Sciatic nerve (tissue), 2 donors: ENCODE measurements at regions not wholly inside any gene's neighbourhood (a gene's known extent, or its start where the extent isn't known, plus 50 kb on each side); places are given as distances from the start of the nearest gene placed in this dataset.

ENCODE experiments used
- ATAC-seq: fragments of 200-7000 bp; cut with Tn5 transposase; one replicate; pipeline ENCODE4 v1.9.1; 2020; ENCODE audit warnings: mild to moderate bottlenecking, moderate library complexity
- DNase-seq: peaks from one replicate; pipeline ENCODE4 v3.0.0-alpha.2; 2020; ENCODE audit warnings: low spot score
- intact Hi-C: fragments of 100-400 bp; cut with DNase I; formaldehyde crosslinking; loops from one replicate; pipeline ENCODE4 v1.14.2; 2022
- donor health status: DM: no; HTN: no; CAD: no.
- donor health status: DM: no; HTN: no; CAD: no.

- ATAC-seq = no peak
- intact Hi-C loops = no loop called here
- no peak for DNase-seq
These were observed 142.7 kb upstream of the CD180 start for GRCh38 chr5:67339219-67339767.

DNA sequence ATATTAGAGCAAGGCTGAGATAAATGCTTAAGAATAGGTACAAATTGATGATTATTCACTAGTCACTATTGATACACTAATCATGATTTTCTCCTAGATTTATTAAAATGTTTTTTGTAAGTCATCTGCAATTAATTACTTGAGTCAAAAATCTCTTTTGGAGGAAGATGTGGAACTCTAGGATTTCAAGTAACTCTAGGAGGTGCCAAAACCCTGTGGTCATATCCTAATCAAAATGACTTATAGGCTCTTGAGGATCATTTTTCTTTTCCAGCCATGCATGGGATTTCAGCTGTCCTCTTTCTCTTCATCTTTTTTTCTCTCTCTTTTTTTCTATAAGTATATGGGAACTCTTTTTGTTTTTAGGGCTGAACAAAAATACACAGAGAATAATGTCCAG lies 141.8 kb upstream of the CD180 start:
- intact Hi-C loops = no loop called here
- DNase-seq = no peak
- ATAC-seq = no peak

- ATAC-seq = no peak
These were observed 141.2 kb upstream of the CD180 start for GRCh38 chr5:67337751-67338150.

DNA sequence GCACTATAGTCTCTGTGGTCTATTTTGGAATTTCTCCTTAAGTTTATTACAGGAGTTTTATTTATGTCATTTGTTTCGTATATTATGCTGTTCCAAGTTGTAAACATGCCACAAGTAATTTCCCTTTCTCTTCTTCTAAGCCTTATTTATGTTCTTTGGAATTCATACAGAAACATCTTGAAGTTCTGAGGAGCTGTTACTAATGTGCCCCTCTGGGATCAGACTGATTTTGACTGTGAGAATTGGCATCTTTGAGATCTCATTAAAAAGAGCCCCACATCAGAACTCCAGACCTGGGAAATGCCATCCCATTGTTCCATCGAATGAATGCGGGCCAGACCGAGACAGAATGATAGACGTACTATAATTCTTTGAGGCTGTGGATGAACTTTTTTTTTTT lies 138.8 kb upstream of the CD180 start:
- ATAC-seq (no peak), DNase-seq (no peak)
- intact Hi-C loops = no loop called here

More at GRCh38 chr5:67337751-67338150, 141.2 kb upstream of the CD180 start:
- DNase-seq = no peak
- intact Hi-C loops = no loop called here

DNA sequence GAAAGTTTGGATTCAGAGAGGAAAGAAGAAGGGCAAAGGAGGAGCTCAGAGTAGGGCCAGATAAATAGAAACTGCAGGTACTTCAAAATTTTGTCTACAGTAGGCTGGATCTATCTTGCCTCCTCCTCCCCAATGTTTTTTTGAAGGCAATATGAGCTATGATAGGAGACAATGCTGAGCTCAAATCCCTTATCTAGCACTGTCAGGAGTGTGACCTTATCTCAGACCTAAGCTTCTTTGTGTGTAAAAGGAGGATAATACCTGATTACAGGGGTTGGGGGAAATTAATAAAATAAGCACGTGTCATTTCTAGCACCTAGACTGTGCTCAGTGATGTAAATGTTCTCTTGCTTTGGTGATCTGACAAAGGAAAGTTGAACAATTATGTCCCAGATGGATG lies 137.8 kb upstream of the CD180 start:
- intact Hi-C loops = no loop called here
- DNase-seq (no peak), ATAC-seq (no peak)

- intact Hi-C loops = no loop called here
- ATAC-seq (no peak), DNase-seq (no peak)
These were observed 136.6 kb upstream of the CD180 start for GRCh38 chr5:67333171-67333570.

GRCh38 chr5:67331296-67331925 lies 134.8 kb upstream of the CD180 start:
- intact Hi-C loops = no loop called here
- DNase-seq (no peak), ATAC-seq (no peak)

DNA sequence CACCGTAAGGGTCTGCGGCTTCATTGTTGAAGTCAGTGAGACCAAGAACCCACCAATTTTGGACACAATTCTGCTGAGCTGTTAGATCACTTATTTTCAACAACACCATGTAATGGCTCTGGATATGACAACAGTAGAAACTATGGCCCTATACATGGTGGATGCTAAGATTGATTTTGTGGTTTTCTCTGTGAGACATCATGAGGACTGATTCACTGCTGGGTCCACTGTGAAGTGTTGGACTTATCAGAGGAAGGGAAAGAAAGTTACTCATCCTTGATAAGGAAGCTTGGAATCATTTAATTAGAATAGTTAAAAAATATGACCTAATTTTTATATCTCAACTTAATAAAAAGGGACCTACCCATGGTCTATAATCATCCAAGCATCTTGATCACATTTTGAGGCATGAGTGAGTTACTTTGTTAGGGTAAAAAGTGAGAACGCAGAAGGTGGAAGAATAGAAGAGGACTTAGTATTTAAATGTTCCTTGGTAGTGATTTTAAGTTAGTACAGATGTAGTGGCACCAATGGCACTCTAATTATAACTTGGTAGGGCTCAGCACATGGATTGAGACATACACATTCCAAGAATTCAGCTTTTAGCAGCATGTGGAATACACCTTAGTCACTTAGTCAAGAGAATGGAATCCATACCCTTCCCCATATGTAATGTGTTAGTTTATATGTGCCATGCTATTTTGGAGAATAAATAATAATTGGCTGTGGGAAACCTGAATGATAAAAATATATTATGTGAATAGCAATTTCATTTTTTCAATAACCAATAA lies 123.5 kb upstream of the CD180 start:
- no peak for ATAC-seq
- intact Hi-C loops = no loop called here

DNA sequence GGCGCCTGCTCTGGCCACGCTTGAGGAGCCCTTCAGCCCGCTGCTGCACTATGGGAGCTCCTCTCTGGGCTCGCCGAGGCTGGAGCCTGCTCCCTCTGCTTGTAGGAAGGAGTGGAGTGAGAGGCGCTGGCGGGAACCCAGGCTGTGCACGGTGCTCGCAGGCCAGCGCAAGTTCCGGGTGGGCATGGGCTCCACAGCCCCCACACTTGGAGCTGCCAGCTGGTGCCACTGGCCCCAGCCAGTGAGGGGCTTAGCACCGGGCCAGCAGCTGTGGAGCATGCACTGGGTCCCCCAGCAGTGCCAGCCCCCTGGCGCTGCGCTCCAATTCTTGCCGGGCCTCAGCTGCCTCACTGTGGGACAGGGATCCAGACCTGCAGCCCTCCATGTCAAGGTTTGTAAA lies 122.1 kb upstream of the CD180 start:
- ATAC-seq = no peak
- intact Hi-C loops = no loop called here
- DNase-seq = no peak

More for the DNA sequence above, 123.5 kb upstream of the CD180 start:
- no peak for DNase-seq

DNA sequence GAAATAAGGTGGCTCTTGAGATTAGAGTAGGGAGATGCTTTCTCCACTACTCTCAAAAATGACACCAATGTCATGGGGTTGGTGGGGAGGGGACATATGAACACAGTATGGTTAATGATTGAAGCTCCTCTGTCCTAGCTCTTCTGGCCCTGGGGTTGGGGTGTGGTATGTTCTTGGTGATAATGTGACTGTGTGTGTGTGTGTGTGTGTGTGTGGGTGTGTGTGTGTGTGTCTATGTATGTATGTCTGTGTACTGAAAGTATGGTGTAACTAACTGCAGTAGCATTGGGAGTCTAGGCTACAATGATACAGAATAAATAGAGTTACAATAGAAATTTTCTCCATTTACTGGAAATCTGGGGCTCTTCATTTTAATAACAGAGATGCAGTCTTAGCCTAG lies 121.0 kb upstream of the CD180 start:
- ATAC-seq (no peak), DNase-seq (no peak)
- intact Hi-C loops = no loop called here

DNA sequence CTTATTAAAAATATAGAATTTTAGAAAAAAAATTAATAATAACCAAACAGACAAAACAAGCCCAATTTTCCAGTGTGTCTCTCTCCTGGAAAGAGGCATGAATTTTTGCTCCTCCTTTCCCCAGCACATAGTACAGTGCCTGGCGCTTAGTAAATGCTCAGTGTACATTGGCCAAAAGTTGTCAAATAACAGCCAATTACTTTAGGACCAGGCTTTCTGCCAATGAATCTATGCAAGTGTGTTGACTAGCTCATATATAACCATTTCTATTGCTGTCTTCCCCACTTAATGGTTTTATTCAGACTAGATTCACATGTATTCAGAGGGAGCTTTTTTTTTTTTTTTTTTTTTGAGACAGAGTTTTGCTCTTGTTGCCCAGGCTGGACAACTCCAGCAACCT lies 120.1 kb upstream of the CD180 start:
- intact Hi-C loops = no loop called here
- ATAC-seq (no peak), DNase-seq (no peak)

GRCh38 chr5:67315082-67315989 lies 118.7 kb upstream of the CD180 start:
- ATAC-seq (peak; percentile 85), DNase-seq (no peak)
- intact Hi-C loops = no loop called here

DNA sequence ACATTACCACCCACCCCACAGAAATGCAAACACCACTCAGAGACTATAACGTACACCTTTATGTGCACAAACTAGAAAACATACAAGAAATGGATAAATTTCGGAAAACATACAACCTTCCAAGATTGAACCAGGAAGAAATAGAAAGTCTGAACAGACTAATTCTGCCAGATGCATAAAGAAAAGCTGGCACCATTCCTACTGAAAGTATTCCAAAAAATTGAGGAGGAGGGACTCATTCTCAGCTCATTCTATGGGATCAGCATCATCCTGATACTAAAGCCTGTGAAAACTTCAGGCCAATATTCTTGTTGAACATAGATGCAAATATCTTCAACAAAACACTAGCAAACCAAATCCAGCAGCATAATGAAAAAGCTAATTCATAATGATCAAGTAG lies 115.1 kb upstream of the CD180 start:
- DNase-seq = no peak
- intact Hi-C loops = no loop called here
- no peak for ATAC-seq

GRCh38 chr5:67311208-67311607 lies 114.6 kb upstream of the CD180 start:
- no peak for DNase-seq
- intact Hi-C loops = no loop called here
- no peak for ATAC-seq

- no peak for DNase-seq
- no peak for ATAC-seq
- intact Hi-C loops = no loop called here
These were observed 114.1 kb upstream of the CD180 start for GRCh38 chr5:67310740-67311139.

DNA sequence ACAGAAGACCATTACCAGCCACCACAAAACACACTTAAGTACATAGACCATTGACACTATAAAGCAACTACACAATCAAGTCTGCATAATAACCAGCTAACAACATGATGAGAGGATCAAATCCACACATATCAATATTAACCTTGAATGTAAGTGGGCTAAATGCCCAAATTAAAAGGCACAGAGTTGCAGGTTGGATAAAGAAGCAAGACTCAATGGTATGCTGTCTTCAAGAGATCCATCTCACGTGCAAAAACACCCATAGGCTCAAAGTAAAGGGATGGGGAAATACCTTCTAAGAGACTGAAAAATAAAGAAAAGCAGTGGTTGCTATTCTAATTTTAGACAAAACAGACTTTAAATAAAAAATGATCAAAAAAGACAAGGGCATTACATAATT lies 113.6 kb upstream of the CD180 start:
- intact Hi-C loops = no loop called here
- ATAC-seq (no peak), DNase-seq (no peak)

DNA sequence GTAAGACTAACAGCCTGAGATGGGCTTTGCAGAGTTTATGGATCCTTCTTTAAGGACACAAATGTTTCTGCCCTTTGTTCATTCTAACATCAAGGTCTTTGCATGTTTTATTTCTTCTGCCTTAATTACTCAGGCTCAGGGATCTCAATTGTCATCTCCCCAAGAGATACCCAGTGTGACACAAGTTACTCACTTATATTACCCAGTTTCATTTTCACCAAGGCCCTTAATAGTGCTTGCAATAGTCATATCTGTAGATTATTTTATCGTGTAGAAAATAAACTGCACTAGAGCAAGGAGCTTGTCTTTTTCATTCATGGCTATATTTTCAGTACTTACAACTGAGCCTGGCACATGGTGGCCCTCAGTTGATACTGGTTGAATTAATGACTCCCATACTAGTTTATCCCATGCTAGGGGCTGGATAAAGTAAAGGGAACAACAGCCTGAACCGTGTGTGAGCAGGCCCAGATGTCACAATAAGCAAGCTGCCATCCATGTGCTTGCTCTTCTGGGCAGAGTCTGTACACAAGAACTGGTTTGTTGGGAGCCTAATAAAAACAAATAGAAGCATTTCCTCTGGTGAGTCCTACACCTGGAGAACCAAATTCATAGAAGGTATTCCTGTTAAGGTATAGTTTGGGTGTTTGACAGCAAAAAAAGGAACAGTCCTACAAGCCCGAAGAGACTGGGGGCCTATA lies 112.5 kb upstream of the CD180 start:
- intact Hi-C loops = no loop called here
- ATAC-seq (no peak), DNase-seq (no peak)

GRCh38 chr5:67306965-67307607 lies 110.5 kb upstream of the CD180 start:
- no peak for DNase-seq
- ATAC-seq = peak; percentile 58
- intact Hi-C loops = no loop called here
